ENCODE measurements at regions not wholly inside any gene's neighbourhood (a gene's known extent, or its start where the extent isn't known, plus 50 kb on each side); places are given as distances from the start of the nearest gene placed in this dataset.
A peak's percentile ranks its signal among the peaks of the same experiment; 100 is the strongest.

- no peak for DNase-seq
Observed at GRCh38 chr5:119789406-119790117, 160.2 kb downstream of the FAM170A start.

GRCh38 chr5:119792161-119792799 is 162.9 kb downstream of the FAM170A start:
- peak in 1 of 58 donors; percentile 4 for DNase-seq

GRCh38 chr5:119795768-119796167 is 166.4 kb downstream of the FAM170A start:
- no peak for DNase-seq

GRCh38 chr5:119801570-119801969 is 172.2 kb downstream of the FAM170A start:
- DNase-seq: no peak

GRCh38 chr5:119808024-119808423 is 178.7 kb downstream of the FAM170A start:
- DNase-seq: no peak

- DNase-seq: no peak
Observed at GRCh38 chr5:119808474-119808873, 179.1 kb downstream of the FAM170A start.

- DNase-seq: no peak
Observed at GRCh38 chr5:119810217-119810616, 180.9 kb downstream of the FAM170A start.

- DNase-seq: no peak
Observed at GRCh38 chr5:119811458-119811857, 182.1 kb downstream of the FAM170A start.

GRCh38 chr5:119814655-119815054 is 185.3 kb downstream of the FAM170A start:
- no peak for DNase-seq

- no peak for DNase-seq
Observed at GRCh38 chr5:119816055-119816454, 186.7 kb downstream of the FAM170A start.

- no peak for DNase-seq
Observed at GRCh38 chr5:119820016-119820415, 190.7 kb downstream of the FAM170A start.

- no peak for DNase-seq
Observed at GRCh38 chr5:119820608-119821007, 191.2 kb downstream of the FAM170A start.

- peak in 4 of 58 donors; percentile 0 to 16 (median 7) for DNase-seq
Observed at GRCh38 chr5:119828541-119828940, 199.2 kb downstream of the FAM170A start.

GRCh38 chr5:119829341-119829740 is 200.0 kb downstream of the FAM170A start:
- no peak for DNase-seq

- DNase-seq: peak in 1 of 58 donors; percentile 1
Observed at GRCh38 chr5:119833176-119833575, 203.8 kb downstream of the FAM170A start.

GRCh38 chr5:119840175-119840574 is 210.8 kb downstream of the FAM170A start:
- no peak for DNase-seq

GRCh38 chr5:119852140-119852539 is 222.8 kb downstream of the FAM170A start:
- no peak for DNase-seq

GRCh38 chr5:119860463-119860862 is 231.1 kb downstream of the FAM170A start:
- no peak for DNase-seq

- DNase-seq: no peak
Observed at GRCh38 chr5:119862619-119863018, 233.3 kb downstream of the FAM170A start.

- DNase-seq: no peak
Observed at GRCh38 chr5:119864286-119864685, 234.9 kb downstream of the FAM170A start.

GRCh38 chr5:119873611-119874010 is 244.3 kb downstream of the FAM170A start:
- DNase-seq: no peak

- no peak for DNase-seq
Observed at GRCh38 chr5:119876522-119876921, 247.2 kb downstream of the FAM170A start.

- no peak for DNase-seq
Observed at GRCh38 chr5:119878712-119879111, 249.4 kb downstream of the FAM170A start.
